ENCODE measurements at regions not wholly inside any gene's neighbourhood (a gene's known extent, or its start where the extent isn't known, plus 50 kb on each side); places are given as distances from the start of the nearest gene placed in this dataset.

- no peak for TF ChIP-seq EZH2 (IDR thresholded peaks at IDR 0.05)
- no peak for TF ChIP-seq FOXP2 (optimal IDR thresholded peaks at IDR 0.05; ENCODE audit: control extremely low read depth, extremely low read length, insufficient read depth)
These were observed 185.6 kb upstream of the COPS8 start for GRCh38 chr2:236899950-236900640.
